NCI-H2029 treated with DMSO at 0.1 percent for 48 hours (cell line): ENCODE measurements at regions not wholly inside any gene's neighbourhood (a gene's known extent, or its start where the extent isn't known, plus 50 kb on each side); places are given as distances from the start of the nearest gene placed in this dataset.

Source experiments
- DNase-seq: peaks from one replicate; lab custom pipeline; 2025; lab: John Stamatoyannopoulos, UW

GRCh38 chr10:57786850-57787750 is 480.6 kb downstream of the IPMK start:
- no peak for DNase-seq

- DNase-seq, result no peak
Measured at GRCh38 chr10:57786331-57786730, 481.4 kb downstream of the IPMK start.

- DNase-seq, result no peak
Measured at GRCh38 chr10:57785546-57785945, 482.1 kb downstream of the IPMK start.

GRCh38 chr10:57785068-57785467 is 482.6 kb downstream of the IPMK start:
- DNase-seq, result no peak

GRCh38 chr10:57776688-57777432 is 490.8 kb downstream of the IPMK start:
- DNase-seq, result no peak

GRCh38 chr10:57775250-57775649 is 492.4 kb downstream of the IPMK start:
- no peak for DNase-seq

GRCh38 chr10:57769298-57769697 is 498.4 kb downstream of the IPMK start:
- DNase-seq, result no peak

GRCh38 chr10:57759777-57760176 is 507.9 kb downstream of the IPMK start:
- no peak for DNase-seq

- DNase-seq, result no peak
Measured at GRCh38 chr10:57754803-57755202, 512.9 kb downstream of the IPMK start.

GRCh38 chr10:57743711-57744110 is 524.0 kb downstream of the IPMK start:
- peak; percentile 14 for DNase-seq

GRCh38 chr10:57741751-57742150 is 525.9 kb downstream of the IPMK start:
- no peak for DNase-seq

- no peak for DNase-seq
Measured at GRCh38 chr10:57723305-57723704, 544.4 kb downstream of the IPMK start.

GRCh38 chr10:57716884-57717283 is 550.8 kb downstream of the IPMK start:
- DNase-seq, result no peak

- DNase-seq, result no peak
Measured at GRCh38 chr10:57715233-57715632, 552.5 kb downstream of the IPMK start.

GRCh38 chr10:57707300-57707658 is 560.4 kb downstream of the IPMK start:
- no peak for DNase-seq

- no peak for DNase-seq
Measured at GRCh38 chr10:57706576-57707299, 561.0 kb downstream of the IPMK start.

- DNase-seq, result no peak
Measured at GRCh38 chr10:57706016-57706415, 561.7 kb downstream of the IPMK start.

GRCh38 chr10:57699944-57700343 is 567.8 kb downstream of the IPMK start:
- no peak for DNase-seq

- no peak for DNase-seq
Measured at GRCh38 chr10:57696641-57697040, 571.1 kb downstream of the IPMK start.

GRCh38 chr10:57694956-57695608 is 572.6 kb downstream of the IPMK start:
- DNase-seq, result no peak

GRCh38 chr10:57692255-57692980 is 575.3 kb downstream of the IPMK start:
- DNase-seq, result no peak
